Immature natural killer cell (primary cell): ENCODE measurements at regions not wholly inside any gene's neighbourhood (a gene's known extent, or its start where the extent isn't known, plus 50 kb on each side); places are given as distances from the start of the nearest gene placed in this dataset.
"Not testable (repeated sequence)": the region's sequence is repeated elsewhere in the genome, so short reads cannot be mapped to it uniquely, and the experiment has no call there.

Source experiments
- DNase-seq, 3 donors: peaks; one replicate each; pipeline ENCODE4 v3.0.0; 2022; ENCODE audit warnings: mixed read lengths in 1 of 3
- H3K27ac Mint-ChIP-seq, 6 donors: one replicate each; pipeline ENCODE4 v1.8.0; 2020; ENCODE audit warnings: mixed read lengths in 6 of 6, mild to moderate bottlenecking in 5 of 6, inconsistent platforms in 4 of 6, moderate library complexity in 3 of 6
- H3K27me3 Mint-ChIP-seq, 3 donors: one replicate each; pipeline ENCODE4 v1.8.0; 2020 to 2021; ENCODE audit warnings: low read depth in 3 of 3, mild to moderate bottlenecking in 3 of 3, mixed read lengths in 3 of 3, moderate library complexity in 3 of 3, inconsistent platforms in 1 of 3
- H3K36me3 Mint-ChIP-seq, 3 donors: one replicate each; pipeline ENCODE4 v1.8.0; 2020; ENCODE audit warnings: mixed read lengths in 3 of 3, inconsistent platforms in 2 of 3, mild to moderate bottlenecking in 2 of 3
- H3K4me1 Mint-ChIP-seq, 2 donors: one replicate each; pipeline ENCODE4 v1.8.0; 2020; ENCODE audit warnings: inconsistent platforms in 2 of 2, mild to moderate bottlenecking in 2 of 2, mixed read lengths in 2 of 2, moderate library complexity in 1 of 2
- H3K4me3 Mint-ChIP-seq, 5 donors: one replicate each; pipeline ENCODE4 v1.8.0; 2020; ENCODE audit warnings: mild to moderate bottlenecking in 5 of 5, mixed read lengths in 5 of 5, inconsistent platforms in 3 of 5, moderate library complexity in 3 of 5
- H3K9me3 Mint-ChIP-seq, 6 donors: one replicate each; pipeline ENCODE4 v1.8.0; 2020; ENCODE audit warnings: mild to moderate bottlenecking in 6 of 6, mixed read lengths in 6 of 6, inconsistent platforms in 4 of 6, moderate library complexity in 3 of 6

- peaks cover 0 to 23% (median 14%) of the 10 kb centered on the region in 6 donors for H3K9me3 Mint-ChIP-seq
- H3K4me3 Mint-ChIP-seq, H3K27me3 Mint-ChIP-seq, H3K36me3 Mint-ChIP-seq, DNase-seq, H3K4me1 Mint-ChIP-seq, H3K27ac Mint-ChIP-seq: not testable (repeated sequence)
These were observed 1399.4 kb downstream of the GATA3 start for GRCh38 chr10:9453871-9454270.

GRCh38 chr10:9469663-9470205, 1415.2 kb downstream of the GATA3 start:
- Mint-ChIP-seq H3K36me3 (no peaks in the 10 kb centered on the region), H3K4me3 (no peak overlapping the region), H3K27me3 (peaks cover 0 to 2% (median 0%) of the 10 kb centered on the region in 3 donors), H3K4me1 (no peaks in the 10 kb centered on the region), H3K27ac (no peak overlapping the region), H3K9me3 (peaks cover 0 to 3% (median 0%) of the 10 kb centered on the region in 6 donors)
- no peak for DNase-seq

- Mint-ChIP-seq H3K36me3 (no peaks in the 10 kb centered on the region), H3K27me3 (peaks cover 0 to 2% (median 0%) of the 10 kb centered on the region in 3 donors), H3K27ac (no peak overlapping the region), H3K9me3 (peaks cover 0 to 3% (median 0%) of the 10 kb centered on the region in 6 donors), H3K4me1 (no peaks in the 10 kb centered on the region), H3K4me3 (no peak overlapping the region)
- DNase-seq: no peak
These were observed 1416.1 kb downstream of the GATA3 start for GRCh38 chr10:9470581-9470980.

GRCh38 chr10:9501944-9502343, 1447.5 kb downstream of the GATA3 start:
- DNase-seq: no peak
- Mint-ChIP-seq H3K27ac (no peak overlapping the region), H3K9me3 (no peaks in the 10 kb centered on the region), H3K4me3 (no peak overlapping the region), H3K27me3 (peaks cover 0 to 2% (median 1%) of the 10 kb centered on the region in 3 donors), H3K4me1 (no peaks in the 10 kb centered on the region), H3K36me3 (peaks cover 0 to 3% (median 3%) of the 10 kb centered on the region in 3 donors)

- H3K4me1 Mint-ChIP-seq: no peaks in the 10 kb centered on the region
- peaks cover 0 to 5% (median 2%) of the 10 kb centered on the region in 3 donors for H3K27me3 Mint-ChIP-seq
- peaks cover 0 to 3% (median 3%) of the 10 kb centered on the region in 3 donors for H3K36me3 Mint-ChIP-seq
- no peak overlapping the region for H3K27ac Mint-ChIP-seq
- DNase-seq: no peak
- H3K9me3 Mint-ChIP-seq: no peaks in the 10 kb centered on the region
- no peak overlapping the region for H3K4me3 Mint-ChIP-seq
These were observed 1449.7 kb downstream of the GATA3 start for GRCh38 chr10:9504227-9504626.

GRCh38 chr10:9505546-9505945, 1451.1 kb downstream of the GATA3 start:
- peaks cover 0 to 3% (median 3%) of the 10 kb centered on the region in 3 donors for H3K36me3 Mint-ChIP-seq
- no peak for DNase-seq
- no peak overlapping the region for H3K4me3 Mint-ChIP-seq

GRCh38 chr10:9508606-9509005, 1454.1 kb downstream of the GATA3 start:
- H3K27me3 Mint-ChIP-seq: peaks cover 0 to 6% (median 5%) of the 10 kb centered on the region in 3 donors
- DNase-seq: no peak
- no peak overlapping the region for H3K27ac Mint-ChIP-seq
- peaks cover 0 to 3% (median 0%) of the 10 kb centered on the region in 3 donors for H3K36me3 Mint-ChIP-seq
- H3K4me3 Mint-ChIP-seq: no peak overlapping the region
- H3K4me1 Mint-ChIP-seq: peaks cover 8 to 24% of the 10 kb centered on the region in 2 donors
- peaks cover 0 to 10% (median 2%) of the 10 kb centered on the region in 6 donors for H3K9me3 Mint-ChIP-seq

More at GRCh38 chr10:9505546-9505945, 1451.1 kb downstream of the GATA3 start:
- H3K9me3 Mint-ChIP-seq: peaks cover 0 to 4% (median 0%) of the 10 kb centered on the region in 6 donors
- peaks cover 0 to 5% (median 2%) of the 10 kb centered on the region in 3 donors for H3K27me3 Mint-ChIP-seq
- H3K4me1 Mint-ChIP-seq: peaks cover 5 to 11% of the 10 kb centered on the region in 2 donors
- no peak overlapping the region for H3K27ac Mint-ChIP-seq

GRCh38 chr10:9510626-9511025, 1456.1 kb downstream of the GATA3 start:
- peaks cover 8 to 24% of the 10 kb centered on the region in 2 donors for H3K4me1 Mint-ChIP-seq
- peaks cover 0 to 8% (median 6%) of the 10 kb centered on the region in 3 donors for H3K27me3 Mint-ChIP-seq
- peaks cover 0 to 3% (median 0%) of the 10 kb centered on the region in 3 donors for H3K36me3 Mint-ChIP-seq
- H3K4me3 Mint-ChIP-seq: no peak overlapping the region
- peaks cover 0 to 10% (median 3%) of the 10 kb centered on the region in 6 donors for H3K9me3 Mint-ChIP-seq
- no peak overlapping the region for H3K27ac Mint-ChIP-seq
- DNase-seq: no peak

GRCh38 chr10:9515922-9516321, 1461.4 kb downstream of the GATA3 start:
- Mint-ChIP-seq H3K36me3 (no peaks in the 10 kb centered on the region), H3K4me1 (peaks cover 2 to 9% of the 10 kb centered on the region in 2 donors), H3K9me3 (peaks cover 0 to 8% (median 4%) of the 10 kb centered on the region in 6 donors), H3K27ac (no peak overlapping the region), H3K27me3 (peaks cover 0 to 6% (median 3%) of the 10 kb centered on the region in 3 donors), H3K4me3 (no peak overlapping the region)
- no peak for DNase-seq

GRCh38 chr10:9535744-9536143, 1481.3 kb downstream of the GATA3 start:
- no peaks in the 10 kb centered on the region for H3K4me1 Mint-ChIP-seq
- H3K4me3 Mint-ChIP-seq: no peak overlapping the region
- H3K27ac Mint-ChIP-seq: no peak overlapping the region
- peaks cover 0 to 8% (median 0%) of the 10 kb centered on the region in 6 donors for H3K9me3 Mint-ChIP-seq
- peaks cover 0 to 2% (median 0%) of the 10 kb centered on the region in 3 donors for H3K27me3 Mint-ChIP-seq
- H3K36me3 Mint-ChIP-seq: no peaks in the 10 kb centered on the region
- no peak for DNase-seq

GRCh38 chr10:9545073-9545472, 1472.6 kb upstream of the CELF2 start:
- no peak overlapping the region for H3K4me3 Mint-ChIP-seq
- H3K36me3 Mint-ChIP-seq: no peaks in the 10 kb centered on the region
- no peaks in the 10 kb centered on the region for H3K27me3 Mint-ChIP-seq
- no peak overlapping the region for H3K27ac Mint-ChIP-seq
- H3K9me3 Mint-ChIP-seq: peaks cover 0 to 10% (median 1%) of the 10 kb centered on the region in 6 donors
- no peak for DNase-seq
- H3K4me1 Mint-ChIP-seq: no peaks in the 10 kb centered on the region

- Mint-ChIP-seq H3K4me3 (no peak overlapping the region), H3K9me3 (peaks cover 0 to 10% (median 5%) of the 10 kb centered on the region in 6 donors), H3K4me1 (no peaks in the 10 kb centered on the region), H3K27ac (no peak overlapping the region), H3K36me3 (no peaks in the 10 kb centered on the region), H3K27me3 (peaks cover 0 to 3% (median 1%) of the 10 kb centered on the region in 3 donors)
- no peak for DNase-seq
These were observed 1469.5 kb upstream of the CELF2 start for GRCh38 chr10:9547936-9548904.

GRCh38 chr10:9550810-9551209, 1466.9 kb upstream of the CELF2 start:
- DNase-seq: no peak
- peaks cover 0 to 3% (median 1%) of the 10 kb centered on the region in 3 donors for H3K27me3 Mint-ChIP-seq
- peaks cover 0 to 7% (median 3%) of the 10 kb centered on the region in 6 donors for H3K9me3 Mint-ChIP-seq
- no peaks in the 10 kb centered on the region for H3K36me3 Mint-ChIP-seq
- H3K27ac Mint-ChIP-seq: no peak overlapping the region
- no peaks in the 10 kb centered on the region for H3K4me1 Mint-ChIP-seq
- no peak overlapping the region for H3K4me3 Mint-ChIP-seq

- H3K36me3 Mint-ChIP-seq: no peaks in the 10 kb centered on the region
- no peak for DNase-seq
- peaks cover 0 to 3% (median 1%) of the 10 kb centered on the region in 3 donors for H3K27me3 Mint-ChIP-seq
- H3K9me3 Mint-ChIP-seq: peaks cover 0 to 7% (median 3%) of the 10 kb centered on the region in 6 donors
- no peak overlapping the region for H3K27ac Mint-ChIP-seq
- H3K4me1 Mint-ChIP-seq: no peaks in the 10 kb centered on the region
- H3K4me3 Mint-ChIP-seq: no peak overlapping the region
These were observed 1463.4 kb upstream of the CELF2 start for GRCh38 chr10:9554321-9554720.
